ENCODE measurements at regions not wholly inside any gene's neighbourhood (a gene's known extent, or its start where the extent isn't known, plus 50 kb on each side); places are given as distances from the start of the nearest gene placed in this dataset.
"Not testable (repeated sequence)": the region's sequence is repeated elsewhere in the genome, so short reads cannot be mapped to it uniquely, and the experiment has no call there.

GRCh38 chr5:143898381-143898780 lies 86.4 kb downstream of the HMHB1 start:
- peak; percentile 61 for DNase-seq (ENCODE audit: low read depth, low spot score)
- H3K4me3 ChIP-seq (ENCODE audit: low read length), result no peak overlapping the region

GRCh38 chr5:143898916-143899591 lies 87.1 kb downstream of the HMHB1 start:
- peak; percentile 59 for DNase-seq (ENCODE audit: low read depth, low spot score)
- no peak overlapping the region for H3K4me3 ChIP-seq (ENCODE audit: low read length)

GRCh38 chr5:143908959-143909358 lies 97.0 kb downstream of the HMHB1 start:
- no peak overlapping the region for H3K4me3 ChIP-seq (ENCODE audit: low read length)
- no peak for DNase-seq (ENCODE audit: low read depth, low spot score)

GRCh38 chr5:143913008-143913752 lies 101.2 kb downstream of the HMHB1 start:
- H3K4me3 ChIP-seq (ENCODE audit: low read length), result no peak overlapping the region
- DNase-seq (ENCODE audit: low read depth, low spot score), result no peak

- DNase-seq (ENCODE audit: low read depth, low spot score), result no peak
- no peak overlapping the region for H3K4me3 ChIP-seq (ENCODE audit: low read length)
Measured at GRCh38 chr5:143914756-143915155, 102.8 kb downstream of the HMHB1 start.

GRCh38 chr5:143916451-143916850 lies 104.5 kb downstream of the HMHB1 start:
- no peak for DNase-seq (ENCODE audit: low read depth, low spot score)
- no peak overlapping the region for H3K4me3 ChIP-seq (ENCODE audit: low read length)

GRCh38 chr5:143918961-143919360 lies 107.0 kb downstream of the HMHB1 start:
- H3K4me3 ChIP-seq (ENCODE audit: low read length), result no peak overlapping the region
- no peak for DNase-seq (ENCODE audit: low read depth, low spot score)

- no peak for DNase-seq (ENCODE audit: low read depth, low spot score)
- no peak overlapping the region for H3K4me3 ChIP-seq (ENCODE audit: low read length)
Measured at GRCh38 chr5:143920772-143921171, 108.8 kb downstream of the HMHB1 start.

GRCh38 chr5:143921525-143922311 lies 109.8 kb downstream of the HMHB1 start:
- no peak for DNase-seq (ENCODE audit: low read depth, low spot score)
- H3K4me3 ChIP-seq (ENCODE audit: low read length), result no peak overlapping the region

- no peak overlapping the region for H3K4me3 ChIP-seq (ENCODE audit: low read length)
- DNase-seq (ENCODE audit: low read depth, low spot score), result no peak
Measured at GRCh38 chr5:143922718-143923117, 110.8 kb downstream of the HMHB1 start.

- no peak overlapping the region for H3K4me3 ChIP-seq (ENCODE audit: low read length)
- no peak for DNase-seq (ENCODE audit: low read depth, low spot score)
Measured at GRCh38 chr5:143923634-143924266, 111.8 kb downstream of the HMHB1 start.

GRCh38 chr5:143924311-143924978 lies 112.5 kb downstream of the HMHB1 start:
- DNase-seq (ENCODE audit: low read depth, low spot score), result no peak
- H3K4me3 ChIP-seq (ENCODE audit: low read length), result no peak overlapping the region

GRCh38 chr5:143924979-143925325 lies 113.0 kb downstream of the HMHB1 start:
- DNase-seq (ENCODE audit: low read depth, low spot score); H3K4me3 ChIP-seq (ENCODE audit: low read length): not testable (repeated sequence)

GRCh38 chr5:143929486-143929885 lies 117.5 kb downstream of the HMHB1 start:
- no peak for DNase-seq (ENCODE audit: low read depth, low spot score)
- no peak overlapping the region for H3K4me3 ChIP-seq (ENCODE audit: low read length)

- DNase-seq (ENCODE audit: low read depth, low spot score), result no peak
- no peak overlapping the region for H3K4me3 ChIP-seq (ENCODE audit: low read length)
Measured at GRCh38 chr5:143930561-143930960, 118.6 kb downstream of the HMHB1 start.

- DNase-seq (ENCODE audit: low read depth, low spot score), result no peak
- no peak overlapping the region for H3K4me3 ChIP-seq (ENCODE audit: low read length)
Measured at GRCh38 chr5:143931476-143931875, 119.5 kb downstream of the HMHB1 start.

GRCh38 chr5:143931986-143932385 lies 120.0 kb downstream of the HMHB1 start:
- no peak overlapping the region for H3K4me3 ChIP-seq (ENCODE audit: low read length)
- DNase-seq (ENCODE audit: low read depth, low spot score), result no peak

GRCh38 chr5:143932584-143932983 lies 120.6 kb downstream of the HMHB1 start:
- DNase-seq (ENCODE audit: low read depth, low spot score), result no peak
- H3K4me3 ChIP-seq (ENCODE audit: low read length), result no peak overlapping the region

- no peak for DNase-seq (ENCODE audit: low read depth, low spot score)
- no peak overlapping the region for H3K4me3 ChIP-seq (ENCODE audit: low read length)
Measured at GRCh38 chr5:143933451-143933850, 121.5 kb downstream of the HMHB1 start.
